ENCODE measurements at regions not wholly inside any gene's neighbourhood (a gene's known extent, or its start where the extent isn't known, plus 50 kb on each side); places are given as distances from the start of the nearest gene placed in this dataset.

DNA sequence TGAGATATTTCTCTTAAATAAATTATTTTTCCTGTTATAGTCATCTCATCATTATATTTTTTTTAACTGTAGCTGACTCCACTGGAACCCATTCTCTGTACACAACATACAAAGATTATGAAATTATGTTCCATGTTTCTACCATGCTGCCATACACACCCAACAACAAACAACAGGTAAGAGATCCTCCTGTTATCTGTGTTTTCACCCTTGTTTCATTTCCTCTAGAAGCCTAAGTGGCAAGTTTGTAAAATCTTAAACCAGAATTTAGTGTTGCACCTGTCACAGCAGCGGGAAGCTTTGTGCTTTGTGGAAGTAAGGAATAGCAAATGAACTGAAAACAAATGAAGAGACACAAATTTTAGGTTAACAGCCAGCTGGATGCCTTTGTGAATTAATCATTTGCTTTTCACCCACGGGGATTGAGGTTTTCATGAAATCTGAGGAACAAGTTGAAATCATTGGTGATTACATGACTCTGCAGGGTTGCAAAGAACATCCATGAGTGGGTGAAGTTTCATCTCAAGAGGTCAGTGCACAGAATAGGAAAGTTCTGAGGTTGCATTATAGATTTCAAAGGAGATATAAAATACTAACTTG, 273.9 kb upstream of the RGS6 start:
- DNase-seq = no peak

- DNase-seq = no peak
These were observed 273.1 kb upstream of the RGS6 start for GRCh38 chr14:71659159-71659558.

- DNase-seq = no peak
These were observed 270.8 kb upstream of the RGS6 start for GRCh38 chr14:71661441-71661840.

DNA sequence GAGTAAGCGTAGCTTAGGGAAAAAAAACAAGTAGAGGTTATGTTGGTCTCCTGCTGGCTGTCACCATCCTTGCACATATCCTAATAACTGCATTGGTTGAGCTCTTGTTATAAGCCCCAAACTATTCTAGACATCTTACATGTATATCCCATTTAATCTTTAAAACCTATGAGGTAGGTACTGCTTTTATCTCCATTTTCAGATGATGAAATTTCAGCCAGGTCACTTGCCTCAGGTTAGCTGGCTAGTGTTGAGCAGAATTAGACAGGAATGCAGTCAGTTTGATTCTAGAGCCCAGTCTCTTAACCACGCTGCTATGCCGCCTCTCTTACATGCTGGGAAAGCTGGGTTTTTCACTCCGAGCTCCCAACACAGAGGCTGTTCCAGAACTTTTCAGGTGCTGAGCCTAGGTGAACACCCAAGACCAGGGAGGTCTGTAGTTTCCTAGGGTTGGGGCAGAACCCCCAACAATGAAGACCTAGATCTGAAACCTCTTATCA, 269.9 kb upstream of the RGS6 start:
- no peak for DNase-seq

DNA sequence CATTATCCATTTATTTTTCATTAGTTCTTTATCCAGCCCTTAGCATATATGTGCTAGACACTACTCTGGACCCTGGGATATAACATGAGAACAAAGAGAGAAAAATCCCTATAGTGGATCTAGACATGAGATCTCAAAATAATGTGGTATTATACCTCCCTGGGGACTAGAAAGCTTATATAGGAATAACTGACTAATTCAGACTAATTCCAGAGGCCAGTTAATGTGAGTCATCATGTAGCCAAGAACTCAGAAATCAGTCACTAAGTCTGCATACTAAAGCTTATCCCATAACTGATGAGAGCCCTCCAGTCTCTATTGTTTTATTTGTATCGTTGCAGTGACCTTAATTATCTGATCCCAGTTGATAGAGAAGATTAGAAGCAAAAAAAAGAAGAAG, 267.1 kb upstream of the RGS6 start:
- no peak for DNase-seq

DNA sequence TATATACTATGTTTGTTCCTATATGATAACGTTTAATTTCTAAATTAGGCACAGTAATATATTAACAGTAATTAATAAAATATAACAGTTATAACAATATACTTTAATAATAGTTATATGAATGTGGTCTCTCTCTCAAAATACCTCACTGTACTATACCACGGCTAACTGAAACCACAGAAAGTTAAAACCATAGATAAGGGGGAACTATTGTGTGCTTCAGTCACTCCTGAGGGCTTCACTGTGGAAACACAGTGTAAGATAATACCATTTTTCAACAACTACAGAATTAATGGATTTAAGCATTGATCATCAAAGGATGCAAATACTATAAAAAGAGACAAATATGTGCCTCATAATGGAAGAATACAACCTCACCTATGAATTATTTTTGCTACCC, 266.4 kb upstream of the RGS6 start:
- DNase-seq = no peak

GRCh38 chr14:71666571-71667145, 265.6 kb upstream of the RGS6 start:
- DNase-seq = no peak

GRCh38 chr14:71668186-71668912, 263.9 kb upstream of the RGS6 start:
- no peak for DNase-seq

- no peak for DNase-seq
These were observed 259.6 kb upstream of the RGS6 start for GRCh38 chr14:71672596-71672995.

DNA sequence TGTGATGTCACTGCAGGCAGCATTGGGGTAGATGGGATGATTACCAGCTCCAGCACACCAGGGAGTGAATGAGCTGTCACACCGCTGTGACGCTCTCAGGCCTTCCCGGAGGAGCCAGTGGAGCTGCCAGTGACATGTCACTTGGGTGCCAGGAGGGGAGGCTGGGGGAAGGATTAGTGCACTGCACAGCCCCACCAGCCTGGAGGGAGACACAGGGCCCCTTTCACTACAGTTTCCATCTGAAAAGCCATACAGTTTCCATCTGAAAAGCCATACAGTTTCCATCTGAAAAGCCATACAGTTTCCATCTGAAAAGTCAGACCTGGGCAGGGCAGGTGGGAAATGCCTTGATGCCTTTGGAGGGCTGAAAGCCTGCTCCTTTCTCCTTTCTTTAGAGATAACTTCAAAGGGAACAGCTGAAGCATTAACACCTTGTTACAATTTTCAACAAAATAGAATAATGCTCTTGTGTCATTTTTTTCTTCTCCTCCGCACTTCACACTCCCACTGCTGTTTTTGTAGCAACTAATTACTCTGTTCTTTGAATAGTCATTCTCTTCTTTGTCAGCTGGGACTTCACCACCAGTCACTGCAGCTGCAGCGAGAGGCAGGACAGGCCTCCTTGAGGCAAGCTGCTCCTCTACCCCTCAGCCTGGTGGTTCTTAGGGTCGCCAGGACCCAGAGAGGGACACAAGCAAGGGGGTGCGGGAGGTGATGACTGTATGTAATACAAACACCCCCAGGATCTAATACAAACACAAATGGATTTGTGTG, 256.9 kb upstream of the RGS6 start:
- DNase-seq = no peak

DNA sequence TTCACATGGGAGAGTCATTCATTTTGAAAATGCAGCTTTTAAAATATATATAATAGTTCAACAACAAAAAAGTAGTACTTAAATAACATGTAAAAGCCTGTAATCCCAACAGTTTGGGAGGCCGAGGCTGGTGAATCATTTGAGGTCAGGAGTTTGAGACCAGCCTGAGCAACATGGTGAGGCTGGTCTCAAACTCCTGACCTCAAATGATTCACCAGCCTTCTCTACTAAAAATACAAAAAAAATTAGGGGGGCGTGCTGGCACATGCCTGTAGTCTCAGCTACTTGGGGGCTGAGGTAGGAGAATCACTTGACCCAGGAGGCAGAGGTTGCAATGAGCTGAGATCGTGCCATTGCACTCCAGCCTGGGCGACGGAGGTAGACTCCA, 256.3 kb upstream of the RGS6 start:
- DNase-seq = no peak

- no peak for DNase-seq
These were observed 251.4 kb upstream of the RGS6 start for GRCh38 chr14:71680736-71681387.

- DNase-seq = no peak
These were observed 249.9 kb upstream of the RGS6 start for GRCh38 chr14:71682337-71682736.

GRCh38 chr14:71684323-71684722, 247.9 kb upstream of the RGS6 start:
- no peak for DNase-seq

GRCh38 chr14:71686677-71687076, 245.6 kb upstream of the RGS6 start:
- DNase-seq = no peak

DNA sequence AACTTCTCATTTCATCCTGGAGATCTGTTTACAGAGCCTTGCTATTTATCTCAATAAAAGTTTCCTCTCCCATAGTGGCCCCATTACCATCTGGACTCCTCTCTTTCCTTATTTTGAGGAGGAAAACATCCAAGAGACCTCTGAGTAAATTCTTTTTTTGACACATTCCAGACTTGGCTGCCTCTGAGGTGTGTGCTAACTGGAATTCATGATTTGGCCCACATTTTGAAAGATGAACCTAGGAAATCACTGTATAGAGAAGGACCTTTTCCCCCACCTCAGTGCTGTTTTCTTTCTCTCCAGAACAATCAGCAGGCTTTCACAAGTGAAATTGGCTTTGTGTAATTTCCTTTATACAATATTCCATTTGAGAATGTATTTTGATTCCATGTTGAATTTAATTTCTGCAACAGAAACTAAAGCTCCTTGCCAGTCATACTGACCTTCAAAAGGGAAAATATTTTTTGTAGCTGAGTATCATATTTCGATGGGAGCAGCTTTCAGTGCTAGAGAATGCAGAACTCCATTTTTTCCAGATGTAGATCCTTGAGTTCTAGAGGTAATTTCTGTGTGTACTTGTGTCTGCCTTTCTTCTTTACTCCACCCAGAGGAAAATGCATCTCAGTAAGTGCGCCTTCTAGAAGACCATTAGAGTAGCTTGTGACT, 244.9 kb upstream of the RGS6 start:
- DNase-seq = no peak

- DNase-seq = no peak
These were observed 243.7 kb upstream of the RGS6 start for GRCh38 chr14:71688576-71688975.

GRCh38 chr14:71690478-71690877, 241.8 kb upstream of the RGS6 start:
- DNase-seq = no peak

DNA sequence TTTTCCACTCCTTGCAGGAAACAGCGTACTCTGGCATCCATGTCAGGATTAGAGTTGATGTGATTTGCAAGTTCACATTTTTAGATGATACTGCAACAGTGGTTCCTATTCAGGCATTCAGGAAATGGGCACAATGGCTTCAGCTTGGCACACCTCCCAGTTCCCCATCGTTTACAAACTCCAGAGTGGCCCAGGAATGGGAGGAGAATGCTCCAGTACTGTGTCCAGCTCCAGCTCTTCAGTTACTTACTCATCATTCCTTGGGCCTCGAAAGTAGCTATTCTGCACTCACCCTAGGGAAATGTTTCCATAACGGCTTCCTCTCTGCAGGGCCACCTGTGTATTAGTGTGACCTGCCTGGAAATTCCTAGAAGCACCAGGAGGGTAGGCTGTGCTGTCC, 239.7 kb upstream of the RGS6 start:
- DNase-seq = no peak

DNA sequence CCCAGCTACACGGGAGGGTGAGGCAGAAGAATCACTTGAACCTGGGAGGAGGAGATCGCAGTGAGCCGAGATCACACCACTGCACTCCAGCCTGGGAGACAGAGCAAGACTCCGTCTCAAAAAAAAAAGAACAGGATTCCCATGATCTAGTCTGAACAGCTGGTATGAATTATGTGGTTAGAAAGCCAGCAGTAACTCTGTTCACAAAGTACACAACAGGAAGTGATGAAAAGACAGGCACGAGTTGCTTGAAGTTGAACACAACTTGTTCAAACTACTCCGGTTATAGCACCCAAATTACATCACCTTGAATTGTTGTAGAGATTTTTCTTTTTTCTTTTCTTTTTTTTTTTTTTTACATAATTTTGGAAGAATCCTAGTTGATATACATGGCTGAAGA, 238.8 kb upstream of the RGS6 start:
- no peak for DNase-seq

- no peak for DNase-seq
These were observed 237.4 kb upstream of the RGS6 start for GRCh38 chr14:71694591-71695530.

All from NCI-H526 (cell line).